Lower leg skin (tissue), 4 donors: ENCODE measurements at regions not wholly inside any gene's neighbourhood (a gene's known extent, or its start where the extent isn't known, plus 50 kb on each side); places are given as distances from the start of the nearest gene placed in this dataset.

Experiments used
- DNase-seq, 2 donors: peaks; one replicate each; pipeline ENCODE4 v3.0.0-alpha.2; 2019; ENCODE audit warnings: low spot score in 2 of 2
- H3K4me3 ChIP-seq: fragments of 200-600 bp; sonication (generic); 2 replicates; pipeline ENCODE4 v1.5.1; 2017; ENCODE audit warnings: mild to moderate bottlenecking, low read depth; ENCODE audit not compliant: poor library complexity, severe bottlenecking
- POLR2A ChIP-seq, 2 donors: fragments of 450-650 bp; IDR thresholded peaks; one replicate each; pipeline ENCODE4 v1.6.1; 2016 to 2017; ENCODE audit warnings: antibody characterized with exemption in 2 of 2, mild to moderate bottlenecking in 1 of 2, moderate library complexity in 1 of 2
- WGBS, 2 donors: methylation state at CpG; one replicate each; pipeline ENCODE4 v1.1.5; 2018; 5-methylcytosine and 5-hydroxymethylcytosine counted together
- intact Hi-C: fragments of 100-400 bp; cut with DNase I; formaldehyde crosslinking; loops from one replicate; pipeline ENCODE4 v1.15.0; 2023; ENCODE audit warnings: low total_unique reads
- TF ChIP-seq, protein P1 (sequence below), 3 donors: fragments of 450-650 bp; IDR thresholded peaks; one replicate each; pipeline ENCODE4 v1.5.1; 2016; ENCODE audit warnings: antibody characterized with exemption in 3 of 3, mild to moderate bottlenecking in 3 of 3, moderate library complexity in 2 of 3

GRCh38 chr13:97569841-97570240 is 135.9 kb downstream of the RAP2A start:
- 56 to 65% methylated on average over 8 of the region's 8 CpGs for WGBS, 2 donors
- DNase-seq: no peak
- intact Hi-C loops: no loop called here

DNA sequence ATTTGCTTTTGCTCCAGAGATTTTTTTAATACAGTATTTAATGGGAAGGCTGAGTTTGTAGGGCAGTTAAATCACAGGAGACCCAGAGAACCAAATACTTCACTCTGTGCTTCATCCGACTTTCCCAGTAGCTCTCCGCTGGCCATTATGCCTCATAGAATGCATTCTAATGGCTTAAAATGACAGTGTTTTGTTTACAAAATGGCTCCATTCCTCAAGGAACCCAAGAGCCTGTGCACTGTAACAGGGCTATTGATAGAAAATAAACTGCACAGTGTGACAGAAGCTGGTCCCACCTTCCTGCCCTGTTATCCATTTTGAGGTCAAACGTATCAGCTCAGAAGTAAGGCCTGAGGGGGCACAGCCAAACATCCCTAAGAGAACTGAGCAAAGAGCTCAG is 136.5 kb downstream of the RAP2A start:
- TF ChIP-seq POLR2A (IDR thresholded peaks at IDR 0.05): no peak
- TF ChIP-seq, protein P1, sequence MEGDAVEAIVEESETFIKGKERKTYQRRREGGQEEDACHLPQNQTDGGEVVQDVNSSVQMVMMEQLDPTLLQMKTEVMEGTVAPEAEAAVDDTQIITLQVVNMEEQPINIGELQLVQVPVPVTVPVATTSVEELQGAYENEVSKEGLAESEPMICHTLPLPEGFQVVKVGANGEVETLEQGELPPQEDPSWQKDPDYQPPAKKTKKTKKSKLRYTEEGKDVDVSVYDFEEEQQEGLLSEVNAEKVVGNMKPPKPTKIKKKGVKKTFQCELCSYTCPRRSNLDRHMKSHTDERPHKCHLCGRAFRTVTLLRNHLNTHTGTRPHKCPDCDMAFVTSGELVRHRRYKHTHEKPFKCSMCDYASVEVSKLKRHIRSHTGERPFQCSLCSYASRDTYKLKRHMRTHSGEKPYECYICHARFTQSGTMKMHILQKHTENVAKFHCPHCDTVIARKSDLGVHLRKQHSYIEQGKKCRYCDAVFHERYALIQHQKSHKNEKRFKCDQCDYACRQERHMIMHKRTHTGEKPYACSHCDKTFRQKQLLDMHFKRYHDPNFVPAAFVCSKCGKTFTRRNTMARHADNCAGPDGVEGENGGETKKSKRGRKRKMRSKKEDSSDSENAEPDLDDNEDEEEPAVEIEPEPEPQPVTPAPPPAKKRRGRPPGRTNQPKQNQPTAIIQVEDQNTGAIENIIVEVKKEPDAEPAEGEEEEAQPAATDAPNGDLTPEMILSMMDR (IDR thresholded peaks at IDR 0.05): no peak
- DNase-seq: no peak
- H3K4me3 ChIP-seq: no peak overlapping the region
- 71 to 74% methylated on average over 3 of the region's 3 CpGs for WGBS, 2 donors
- intact Hi-C loops: no loop called here

More at GRCh38 chr13:97569841-97570240, 135.9 kb downstream of the RAP2A start:
- no peak overlapping the region for H3K4me3 ChIP-seq
- TF ChIP-seq, protein P1 (IDR thresholded peaks at IDR 0.05): no peak
- no peak for TF ChIP-seq POLR2A (IDR thresholded peaks at IDR 0.05)

DNA sequence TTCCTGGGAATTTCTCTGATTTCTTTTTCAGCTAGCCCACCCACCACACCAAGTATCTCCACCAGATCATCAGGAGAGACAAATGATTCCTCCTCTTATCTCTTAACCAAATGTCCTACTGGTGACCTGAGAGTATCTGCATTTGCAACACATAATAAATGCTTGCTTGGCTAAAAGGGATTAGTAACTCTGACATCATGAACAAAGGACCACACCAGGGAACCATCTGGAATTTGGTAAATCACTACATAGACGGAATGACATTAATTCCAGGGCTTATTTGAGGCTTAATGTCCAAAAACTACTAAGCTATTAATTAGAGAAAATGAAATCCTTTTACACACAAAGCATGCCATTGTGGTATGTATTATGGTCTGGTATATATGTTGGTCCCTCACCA is 139.0 kb downstream of the RAP2A start:
- TF ChIP-seq, protein P1 (IDR thresholded peaks at IDR 0.05): no peak
- no peak for TF ChIP-seq POLR2A (IDR thresholded peaks at IDR 0.05)
- intact Hi-C loops: no loop called here
- no peak overlapping the region for H3K4me3 ChIP-seq
- DNase-seq: no peak
- WGBS, 2 donors: 63 to 76% methylated on average over 1 of the region's 1 CpG

- no peak overlapping the region for H3K4me3 ChIP-seq
- WGBS, 2 donors: 62 to 65% methylated on average over 5 of the region's 5 CpGs
- intact Hi-C loops: no loop called here
- no peak for DNase-seq
- TF ChIP-seq POLR2A (IDR thresholded peaks at IDR 0.05): no peak
- TF ChIP-seq, protein P1 (IDR thresholded peaks at IDR 0.05): no peak
Observed at GRCh38 chr13:97574926-97575325, 141.0 kb downstream of the RAP2A start.

- no peak for DNase-seq
- no peak overlapping the region for H3K4me3 ChIP-seq
- TF ChIP-seq, protein P1 (IDR thresholded peaks at IDR 0.05): no peak
- no peak for TF ChIP-seq POLR2A (IDR thresholded peaks at IDR 0.05)
- intact Hi-C loops: no loop called here
- 85 to 88% methylated on average over 2 of the region's 2 CpGs for WGBS, 2 donors
Observed at GRCh38 chr13:97577026-97577425, 143.1 kb downstream of the RAP2A start.

DNA sequence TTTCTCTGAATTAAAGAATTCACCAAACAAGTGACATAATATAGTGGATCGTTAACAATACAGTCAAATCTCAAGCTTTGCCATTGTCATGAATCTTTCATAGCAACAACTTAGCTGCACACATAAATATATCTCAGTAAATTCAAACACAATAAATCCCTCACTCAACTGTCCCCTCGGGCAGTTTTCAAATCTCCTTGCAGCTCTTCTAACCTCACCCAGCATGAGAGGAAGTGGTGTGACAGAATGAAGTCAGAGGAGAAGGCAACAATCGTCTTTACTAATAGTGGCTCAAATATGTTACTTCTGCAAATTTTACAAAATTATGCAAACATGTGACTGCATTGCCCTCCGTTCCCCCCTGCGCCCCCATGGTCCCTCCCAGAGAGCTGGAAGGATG is 148.2 kb downstream of the RAP2A start:
- intact Hi-C loops: no loop called here

More for the DNA sequence above, 148.2 kb downstream of the RAP2A start:
- no peak overlapping the region for H3K4me3 ChIP-seq
- TF ChIP-seq POLR2A (IDR thresholded peaks at IDR 0.05): no peak
- TF ChIP-seq, protein P1 (IDR thresholded peaks at IDR 0.05): no peak
- DNase-seq: no peak
- 43 to 62% methylated on average over 5 of the region's 5 CpGs for WGBS, 2 donors
